Activated T-cell treated with anti-CD3 and anti-CD28 coated beads for 1 hour (primary cell): ENCODE measurements at regions not wholly inside any gene's neighbourhood (a gene's known extent, or its start where the extent isn't known, plus 50 kb on each side); places are given as distances from the start of the nearest gene placed in this dataset.
"Not testable (repeated sequence)": the region's sequence is repeated elsewhere in the genome, so short reads cannot be mapped to it uniquely, and the experiment has no call there.

Experiments used
- DNase-seq: peaks from one replicate; pipeline ENCODE4 v3.0.0-alpha.2; 2020; ENCODE audit warnings: low read depth

- no peak for DNase-seq
Observed at GRCh38 chrX:13420545-13421183, 100.8 kb upstream of the ATXN3L start.

DNA sequence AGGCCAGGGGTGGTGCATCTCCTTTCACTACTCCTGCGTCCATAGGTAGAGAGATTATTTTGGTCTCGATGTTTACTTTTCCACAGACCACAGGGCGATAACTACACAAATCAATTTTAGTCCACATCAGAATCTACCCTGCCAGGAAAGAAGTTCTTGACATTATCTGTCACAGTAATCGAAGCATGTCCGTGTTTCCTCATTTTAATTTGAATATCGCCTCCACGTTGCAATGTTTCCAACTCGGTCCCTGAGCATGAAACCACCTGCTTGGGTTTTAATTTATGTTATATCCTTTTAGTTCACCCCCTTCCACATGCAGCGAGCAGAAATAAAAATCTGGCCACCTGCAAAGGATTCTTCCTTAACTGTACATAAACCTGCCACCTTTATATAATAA, 100.1 kb upstream of the ATXN3L start:
- no peak for DNase-seq

DNA sequence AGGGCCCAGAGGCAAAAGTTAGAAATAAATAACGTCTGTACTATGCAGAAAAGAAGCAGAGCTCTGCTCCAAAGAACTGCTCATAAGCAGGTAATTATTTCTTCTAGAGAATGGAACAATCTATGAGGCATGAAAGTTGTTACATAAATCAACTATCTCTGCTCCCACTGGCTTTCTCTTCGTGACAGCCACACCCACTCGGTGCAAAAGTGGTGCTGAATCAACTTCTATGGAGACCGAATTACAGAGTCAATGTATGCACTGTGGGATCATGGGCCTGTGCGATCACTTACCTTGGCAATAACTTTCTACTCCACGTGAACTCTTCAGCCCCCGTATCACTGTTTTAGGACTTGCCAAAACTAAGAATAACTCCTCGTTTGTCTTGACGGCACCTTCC, 99.4 kb upstream of the ATXN3L start:
- no peak for DNase-seq

DNA sequence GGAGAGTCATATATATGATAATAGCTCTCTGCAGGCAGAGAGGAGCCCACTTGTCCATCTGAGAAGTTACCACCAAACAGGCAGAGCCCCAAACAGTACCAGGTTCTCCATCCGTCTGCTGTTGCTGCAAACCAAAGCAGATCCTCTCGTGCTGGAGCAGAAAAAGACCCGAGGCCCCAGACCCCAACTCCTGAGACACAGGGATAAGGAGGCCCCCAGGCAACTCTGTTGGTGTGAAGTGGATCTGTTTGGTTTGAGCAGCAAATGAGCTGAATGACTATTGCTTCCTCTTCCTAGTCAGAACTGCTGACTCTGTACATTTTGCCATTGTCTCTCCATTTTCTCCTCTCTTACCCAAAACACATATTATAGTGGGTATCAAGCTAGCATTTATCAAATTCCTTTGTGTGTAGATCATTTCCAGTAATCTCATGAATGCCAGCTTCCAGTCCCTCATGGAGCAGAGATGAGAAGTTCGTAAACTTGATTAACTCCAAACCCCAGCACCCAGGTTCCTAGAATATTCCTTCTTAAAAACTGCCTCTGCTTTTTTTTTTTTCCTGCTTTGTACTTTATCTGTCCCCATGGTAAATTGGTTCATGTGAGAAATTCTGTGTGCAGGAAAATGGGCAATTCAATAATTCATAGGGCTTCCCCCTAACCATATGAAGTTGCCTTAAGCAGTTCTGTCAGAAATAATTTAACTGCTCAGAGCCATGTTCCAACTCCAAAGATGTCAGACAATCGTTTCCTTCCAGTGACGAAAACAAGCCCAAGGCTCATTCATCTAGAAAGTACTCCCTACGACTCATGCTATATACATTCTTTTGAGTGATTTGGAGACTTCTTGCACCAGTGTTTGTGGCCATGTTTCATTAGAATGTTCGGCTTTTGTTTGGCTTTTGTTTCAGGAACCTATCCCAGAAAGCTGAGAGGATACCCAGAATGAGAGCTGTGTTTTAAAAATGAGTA, 98.6 kb upstream of the ATXN3L start:
- no peak for DNase-seq

GRCh38 chrX:13415509-13415908, 95.7 kb upstream of the ATXN3L start:
- DNase-seq, result no peak

DNA sequence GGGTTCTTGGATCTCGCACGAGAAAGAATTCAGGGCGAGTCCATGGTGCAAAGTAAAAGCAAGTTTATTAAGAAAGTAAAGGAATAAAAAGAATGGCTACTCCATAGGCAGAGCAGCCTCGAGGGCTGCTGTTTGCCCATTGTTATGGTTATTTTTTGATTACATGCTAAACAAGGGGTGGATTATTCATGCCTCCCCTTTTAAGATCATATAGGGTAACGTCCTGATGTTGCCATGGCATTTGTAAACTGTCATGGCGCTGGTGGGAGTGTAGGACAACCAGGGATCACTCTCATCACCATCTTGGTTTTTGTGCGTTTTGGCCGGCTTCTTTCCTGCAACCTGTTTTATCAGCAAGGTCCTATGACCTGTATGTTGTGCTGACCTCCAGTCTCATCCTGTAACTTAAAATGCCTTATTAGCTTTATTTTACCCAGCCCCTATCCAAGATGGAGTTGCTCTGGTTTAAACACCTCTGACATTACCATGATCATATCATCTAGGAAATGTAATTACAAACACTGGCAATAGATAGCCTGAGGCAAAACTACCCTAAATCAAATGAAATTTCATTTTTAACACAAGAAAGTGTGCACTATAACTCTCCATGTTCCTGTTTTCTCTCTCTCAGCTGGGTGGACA, 94.3 kb upstream of the ATXN3L start:
- no peak for DNase-seq

DNA sequence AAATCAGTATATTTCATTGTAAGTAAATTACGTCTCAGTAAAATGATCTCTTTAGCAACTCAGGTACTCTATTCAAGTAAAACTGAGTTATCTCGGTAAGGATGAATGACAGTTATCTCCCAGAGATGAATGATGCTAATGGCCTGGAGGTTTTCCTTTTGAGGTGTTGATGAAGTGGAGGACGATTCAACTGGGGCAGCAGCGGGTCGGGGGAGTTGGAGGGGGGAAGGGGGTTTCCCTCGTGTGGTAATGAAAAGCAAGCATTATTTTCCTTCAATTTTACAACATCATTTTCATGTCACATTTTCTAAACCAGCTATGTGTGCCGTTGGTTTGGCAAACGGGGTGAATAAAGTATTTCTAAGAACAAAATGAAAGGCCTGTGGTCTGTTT, 92.4 kb upstream of the ATXN3L start:
- DNase-seq, result no peak

DNA sequence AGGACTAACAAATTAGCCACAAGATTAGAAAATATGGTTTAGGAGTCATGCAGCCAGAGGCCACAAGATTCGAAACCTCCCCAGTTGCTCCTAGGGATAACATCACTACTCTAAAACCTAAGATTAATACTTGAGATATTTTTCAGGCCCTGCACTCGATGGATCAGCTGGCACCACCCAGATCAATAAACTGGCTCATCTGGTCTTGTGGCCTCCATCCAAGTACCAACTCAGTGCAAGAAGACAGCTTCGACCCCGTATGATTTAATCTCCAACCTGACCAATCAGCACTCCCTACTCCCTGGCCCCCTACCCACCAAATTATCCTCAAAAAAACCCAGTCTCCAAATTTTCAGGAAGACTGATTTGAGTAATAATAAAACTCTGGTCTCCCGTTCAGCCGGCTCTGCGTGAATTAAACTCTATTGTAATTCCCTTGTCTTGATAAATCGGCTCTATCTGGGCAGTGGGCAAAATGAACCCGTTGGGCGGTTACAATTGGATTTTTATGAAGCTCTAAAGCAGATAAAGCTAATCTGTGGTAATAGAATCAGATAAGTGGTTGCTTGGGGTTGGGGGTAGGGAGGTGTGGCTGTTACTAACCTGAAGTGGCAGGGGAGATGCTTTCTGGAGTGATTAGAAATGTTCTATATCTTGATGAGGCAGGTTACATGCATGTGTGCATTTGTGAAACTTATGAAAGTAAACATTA, 91.8 kb upstream of the ATXN3L start:
- DNase-seq, result no peak

DNA sequence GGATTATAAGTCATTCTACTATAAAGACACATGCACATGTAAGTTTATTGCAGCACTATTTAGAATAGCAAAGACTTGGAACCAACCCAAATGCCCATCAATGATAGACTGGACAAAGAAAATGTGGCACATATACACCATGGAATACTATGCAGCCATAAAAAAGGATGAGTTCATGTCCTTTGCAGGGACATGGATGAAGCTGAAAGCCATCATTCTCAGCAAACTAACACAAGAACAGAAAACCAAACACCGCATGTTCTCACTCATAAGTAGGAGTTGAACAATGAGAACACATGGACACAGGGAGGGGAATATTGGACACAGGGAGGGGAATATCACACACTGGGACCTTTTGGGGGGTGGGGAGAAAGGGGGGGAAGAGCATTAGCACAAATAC, 88.7 kb upstream of the ATXN3L start:
- not testable (repeated sequence) for DNase-seq

DNA sequence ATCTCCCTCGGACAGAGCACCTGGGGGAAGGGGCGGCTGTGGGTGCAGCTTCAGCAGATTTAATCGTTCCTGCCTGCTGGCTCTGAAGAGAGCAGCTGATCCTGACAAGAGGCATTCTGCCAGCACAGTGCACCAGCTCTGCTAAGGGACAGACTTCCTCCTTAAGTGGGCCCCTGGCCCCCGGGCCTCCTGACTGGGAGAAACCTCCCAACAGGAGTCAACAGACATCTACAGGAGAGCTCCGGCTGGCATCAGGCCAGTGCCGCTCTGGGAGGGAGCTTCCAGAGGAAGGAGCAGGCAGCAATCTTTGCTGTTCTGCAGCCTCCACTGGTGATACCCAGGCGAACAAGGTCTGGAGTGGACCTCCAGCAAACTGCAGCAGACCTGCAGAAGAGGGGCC, 84.9 kb upstream of the ATXN3L start:
- not testable (repeated sequence) for DNase-seq

GRCh38 chrX:13404364-13404763, 84.5 kb upstream of the ATXN3L start:
- no peak for DNase-seq

- DNase-seq, result no peak
Observed at GRCh38 chrX:13401724-13402123, 81.9 kb upstream of the ATXN3L start.

DNA sequence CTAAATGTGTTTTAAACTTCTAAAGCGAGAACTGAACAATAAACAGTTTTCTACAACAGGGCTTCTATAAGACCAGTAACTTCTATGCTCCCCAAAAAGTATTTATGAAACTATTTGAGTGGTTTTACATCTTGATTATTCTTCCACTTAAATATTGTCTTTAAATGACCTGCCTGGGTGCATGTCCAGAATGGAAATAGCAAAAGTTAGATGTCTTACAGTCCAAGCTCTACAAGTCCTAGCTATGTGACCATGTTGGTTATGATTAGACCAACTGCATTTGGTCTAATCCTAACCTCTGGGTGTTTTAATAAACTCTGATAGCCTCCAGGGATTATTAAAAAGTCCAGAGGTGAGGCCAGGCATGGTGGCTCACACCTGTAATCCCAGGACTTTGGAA, 79.0 kb upstream of the ATXN3L start:
- DNase-seq, result no peak

DNA sequence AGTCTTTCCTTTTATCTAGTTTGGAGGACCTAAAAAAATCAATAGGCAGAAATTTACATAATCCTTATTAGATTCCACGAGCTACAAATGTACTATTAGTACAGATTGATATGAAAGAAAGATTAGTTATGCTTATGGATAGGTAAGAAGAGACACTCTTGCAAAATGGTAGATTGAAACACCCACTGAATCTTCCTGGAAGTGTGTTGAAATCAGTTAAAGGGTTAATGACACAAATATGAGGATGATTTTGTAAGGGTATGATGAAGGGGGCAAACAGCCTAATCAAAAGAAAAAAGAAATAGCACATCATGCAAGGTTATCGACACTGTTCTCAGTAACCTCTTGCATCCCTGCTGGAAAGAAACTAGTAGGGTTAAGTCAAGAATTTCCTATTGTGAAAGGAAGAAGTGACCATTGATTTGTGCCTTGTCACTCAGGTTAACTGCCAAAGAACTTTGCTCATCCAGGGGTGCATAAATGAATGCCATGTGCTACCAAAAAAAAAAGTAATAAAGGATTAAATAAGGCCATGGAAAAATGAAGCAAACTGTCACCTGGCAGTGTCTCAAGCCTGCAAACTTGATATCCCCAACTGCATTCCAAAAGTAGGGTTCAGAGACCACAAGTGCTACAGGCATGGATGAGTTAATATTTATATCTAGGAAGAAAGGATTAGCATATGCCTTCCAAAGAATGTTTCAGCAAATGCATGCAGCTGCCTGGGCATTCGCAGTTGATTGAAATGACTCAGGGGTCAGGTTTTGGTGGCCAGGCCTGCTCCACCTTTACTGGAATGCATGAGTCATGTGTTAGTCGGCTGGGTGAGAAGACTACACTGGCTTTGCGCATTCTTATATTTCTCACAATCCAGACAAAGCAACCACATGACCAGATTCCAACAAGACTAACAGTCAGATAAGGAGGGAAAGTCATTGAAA, 78.3 kb upstream of the ATXN3L start:
- DNase-seq, result no peak

DNA sequence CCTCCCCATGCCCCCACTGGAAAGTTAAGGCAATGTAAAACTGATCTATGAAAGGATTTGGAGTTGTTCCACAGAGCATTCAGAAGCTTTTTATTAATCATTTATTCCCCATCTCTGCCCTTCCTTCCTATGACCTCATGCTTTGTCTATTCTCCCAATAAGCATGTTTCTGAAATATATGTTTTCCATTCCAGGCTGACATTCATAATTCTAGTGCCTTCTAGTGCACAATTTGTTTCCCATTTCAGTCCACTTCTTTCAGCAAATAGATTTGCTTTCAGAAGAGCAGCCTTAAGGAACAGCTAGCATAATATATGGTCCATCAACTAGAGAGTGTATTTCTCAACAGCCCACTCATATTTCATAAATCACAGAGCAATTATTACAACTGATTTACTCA, 77.1 kb upstream of the ATXN3L start:
- no peak for DNase-seq

DNA sequence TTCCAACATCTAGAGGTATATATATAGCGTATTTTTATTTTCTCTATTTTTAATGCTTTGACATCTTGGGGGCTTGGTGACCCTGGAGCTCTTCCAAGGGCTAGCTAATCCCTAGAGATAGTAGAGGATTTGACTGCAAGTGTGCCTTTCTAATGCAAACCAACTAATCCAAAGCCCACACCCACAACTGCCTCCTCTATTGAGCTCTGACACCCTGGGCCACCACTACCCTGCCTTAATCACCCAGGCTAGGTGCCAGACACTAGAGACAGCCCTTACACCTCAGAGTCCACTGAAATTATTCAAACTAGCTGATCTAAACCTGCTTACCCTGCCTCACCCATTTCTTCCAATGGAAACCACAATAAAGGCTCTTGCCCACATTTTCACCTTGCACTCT, 69.6 kb upstream of the ATXN3L start:
- DNase-seq, result no peak

GRCh38 chrX:13387666-13388494, 68.0 kb upstream of the ATXN3L start:
- DNase-seq, result no peak

DNA sequence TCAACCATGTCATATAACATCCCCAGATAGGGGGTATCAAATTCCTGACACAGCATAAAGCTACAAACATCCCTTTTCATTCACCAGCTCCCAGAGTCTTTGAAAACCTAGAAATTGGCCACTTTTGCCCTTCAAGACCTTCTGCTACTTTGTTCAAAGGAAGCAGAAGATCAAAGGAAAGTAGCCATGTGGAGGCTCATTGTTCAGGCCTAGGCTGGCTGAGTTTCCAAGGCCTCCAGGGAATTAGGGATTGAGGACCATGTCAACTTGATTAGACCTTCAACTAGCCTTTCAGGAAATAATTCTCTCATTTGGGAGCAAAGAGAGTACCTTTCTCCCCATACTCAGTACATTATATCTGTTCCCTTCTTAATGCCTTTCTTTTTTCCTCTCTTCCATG, 66.8 kb upstream of the ATXN3L start:
- no peak for DNase-seq

DNA sequence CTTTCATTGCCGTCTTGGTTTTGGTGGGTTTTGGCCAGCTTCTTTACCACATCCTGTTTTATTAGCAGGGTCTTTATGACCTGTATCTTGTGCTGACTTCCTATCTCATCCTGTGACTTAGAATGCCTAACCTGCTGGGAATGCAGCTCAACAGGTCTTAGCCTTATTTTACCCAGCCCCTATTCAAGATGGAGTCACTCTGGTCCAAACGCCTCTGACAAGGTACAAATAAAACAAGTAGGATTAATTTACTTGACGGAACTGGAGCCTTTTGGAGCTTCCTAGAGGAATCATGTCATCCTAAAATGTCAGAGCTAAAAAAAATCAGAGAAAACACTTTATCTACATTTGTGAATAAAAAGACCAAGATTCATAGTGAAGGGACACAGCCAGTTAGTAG, 66.2 kb upstream of the ATXN3L start:
- DNase-seq, result no peak

GRCh38 chrX:13383907-13384306, 64.1 kb upstream of the ATXN3L start:
- DNase-seq, result no peak
